Skeletal muscle satellite cell (primary cell): ENCODE measurements at regions not wholly inside any gene's neighbourhood (a gene's known extent, or its start where the extent isn't known, plus 50 kb on each side); places are given as distances from the start of the nearest gene placed in this dataset.
"Not testable (repeated sequence)": the region's sequence is repeated elsewhere in the genome, so short reads cannot be mapped to it uniquely, and the experiment has no call there.

Experiments
- H3K27me3 ChIP-seq: 2 replicates; pipeline ENCODE4 v1.7.0; 2013; ENCODE audit warnings: low read length; ENCODE audit not compliant: control insufficient read depth, insufficient read depth
- H3K36me3 ChIP-seq: 2 replicates; pipeline ENCODE4 v1.7.0; 2013; ENCODE audit warnings: mild to moderate bottlenecking, control low read depth, low read length; ENCODE audit not compliant: insufficient read depth
- H3K4me1 ChIP-seq: 2 replicates; pipeline ENCODE4 v1.7.0; 2013; ENCODE audit warnings: low read length; ENCODE audit not compliant: control insufficient read depth, insufficient read depth
- H3K4me2 ChIP-seq: 2 replicates; pipeline ENCODE4 v1.7.0; 2013; ENCODE audit warnings: mild to moderate bottlenecking, low read length
- H3K4me3 ChIP-seq: 2 replicates; pipeline ENCODE4 v1.7.0; 2013; ENCODE audit warnings: low read length
- H3K9ac ChIP-seq: 2 replicates; pipeline ENCODE4 v1.7.0; 2013; ENCODE audit warnings: mild to moderate bottlenecking, low read depth, low read length, moderate library complexity
- H3K9me3 ChIP-seq: replicated peaks from 2 replicates; pipeline ENCODE4 v1.7.0; 2013; ENCODE audit warnings: mild to moderate bottlenecking, control low read depth, low read length

GRCh38 chrX:151042842-151043241, 59.7 kb downstream of the HMGB3 start:
- no peaks in the 10 kb centered on the region for H3K27me3 ChIP-seq
- no peak overlapping the region for H3K4me2 ChIP-seq
- no peaks in the 10 kb centered on the region for H3K4me1 ChIP-seq
- H3K36me3 ChIP-seq, result no peaks in the 10 kb centered on the region
- H3K4me3 ChIP-seq, result no peak overlapping the region
- H3K9me3 ChIP-seq, result no peaks in the 10 kb centered on the region
- no peak overlapping the region for H3K9ac ChIP-seq

- H3K4me1 ChIP-seq, H3K4me2 ChIP-seq, H3K4me3 ChIP-seq, H3K9me3 ChIP-seq, H3K9ac ChIP-seq, H3K27me3 ChIP-seq, H3K36me3 ChIP-seq: not testable (repeated sequence)
These were observed 83.2 kb downstream of the HMGB3 start for GRCh38 chrX:151066373-151066772.

- Histone ChIP-seq H3K27me3 (no peaks in the 10 kb centered on the region), H3K4me3 (no peak overlapping the region), H3K4me1 (no peaks in the 10 kb centered on the region), H3K36me3 (no peaks in the 10 kb centered on the region), H3K9ac (no peak overlapping the region), H3K4me2 (no peak overlapping the region), H3K9me3 (no peaks in the 10 kb centered on the region)
These were observed 90.6 kb downstream of the HMGB3 start for GRCh38 chrX:151073767-151074166.

- Histone ChIP-seq H3K36me3 (no peaks in the 10 kb centered on the region), H3K4me1 (no peaks in the 10 kb centered on the region), H3K27me3 (peaks cover 4% of the 10 kb centered on the region), H3K9ac (no peak overlapping the region), H3K9me3 (no peaks in the 10 kb centered on the region), H3K4me3 (no peak overlapping the region), H3K4me2 (no peak overlapping the region)
These were observed 95.4 kb upstream of the GPR50 start for GRCh38 chrX:151081016-151081415.

DNA sequence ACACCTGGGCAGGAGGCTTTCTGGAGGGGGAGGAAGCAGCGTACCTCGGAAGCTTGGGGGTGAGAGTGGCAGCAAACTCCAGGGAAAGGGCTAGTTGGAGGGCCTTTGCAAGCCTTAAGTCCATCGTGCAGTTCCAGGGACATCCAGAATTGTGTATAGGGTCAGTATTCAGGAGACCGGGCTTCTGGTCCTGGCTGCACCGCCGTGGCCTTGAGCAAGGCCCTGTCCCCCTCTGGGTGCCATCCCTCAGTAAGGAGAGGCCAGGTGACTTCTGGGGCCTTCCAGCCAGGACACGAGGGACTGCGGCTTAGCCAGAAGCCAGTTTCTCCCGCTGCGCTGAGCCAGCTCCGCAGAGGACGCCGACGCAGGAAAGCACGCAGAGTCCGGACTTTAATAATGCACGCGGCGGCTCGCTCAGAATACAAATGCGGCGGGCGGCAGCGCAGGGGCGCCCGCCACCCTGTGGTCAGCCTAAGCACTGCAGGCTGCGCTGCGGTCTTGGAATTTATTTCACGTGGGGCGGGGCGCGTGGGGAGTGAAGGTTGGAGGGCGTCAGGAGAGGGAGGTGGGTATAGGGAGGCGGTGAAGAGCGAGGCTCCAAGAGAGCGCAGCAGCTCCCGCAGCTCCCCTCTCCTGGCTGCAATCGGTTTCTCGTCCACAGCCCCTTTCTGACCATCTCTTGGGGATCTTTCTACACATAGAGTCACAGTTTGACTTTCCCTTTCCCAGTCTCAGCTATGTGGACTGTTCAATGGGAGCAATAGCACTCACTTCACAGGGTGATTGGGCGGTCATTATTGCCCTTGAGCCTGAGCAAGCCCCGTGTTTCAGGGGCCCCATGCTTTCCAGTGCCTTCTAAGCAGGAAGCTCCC, 94.1 kb upstream of the GPR50 start:
- no peaks in the 10 kb centered on the region for H3K9me3 ChIP-seq
- H3K36me3 ChIP-seq, result no peaks in the 10 kb centered on the region
- H3K27me3 ChIP-seq, result peaks cover 5% of the 10 kb centered on the region
- H3K4me2 ChIP-seq, result peak overlapping the region; percentile 75
- H3K9ac ChIP-seq, result no peak overlapping the region
- no peaks in the 10 kb centered on the region for H3K4me1 ChIP-seq
- H3K4me3 ChIP-seq, result peak overlapping the region; percentile 52

DNA sequence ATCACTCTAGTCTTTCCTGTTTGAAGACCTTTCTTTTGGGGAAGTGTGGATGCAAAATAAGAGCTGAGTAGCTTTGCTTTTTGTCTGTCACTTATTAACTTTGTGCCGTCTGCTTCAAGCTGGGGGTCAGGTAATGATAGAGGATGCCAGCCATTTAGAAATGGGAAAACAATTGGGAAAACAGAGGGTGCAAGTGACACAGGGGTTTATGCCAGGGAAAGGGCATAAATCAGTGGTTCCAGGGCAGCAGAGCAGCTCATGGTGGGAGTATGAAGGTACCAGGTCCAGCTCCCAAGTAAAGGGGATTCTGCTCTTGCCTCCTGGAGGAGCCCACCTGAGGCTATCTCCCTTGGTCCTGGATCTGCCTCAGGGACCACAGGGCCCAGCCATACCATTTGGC, 91.9 kb upstream of the GPR50 start:
- H3K36me3 ChIP-seq, result no peaks in the 10 kb centered on the region
- H3K9me3 ChIP-seq, result no peaks in the 10 kb centered on the region
- H3K27me3 ChIP-seq, result peaks cover 8% of the 10 kb centered on the region
- H3K9ac ChIP-seq, result no peak overlapping the region
- no peak overlapping the region for H3K4me3 ChIP-seq
- no peak overlapping the region for H3K4me2 ChIP-seq
- H3K4me1 ChIP-seq, result no peaks in the 10 kb centered on the region

GRCh38 chrX:151085207-151085606, 91.2 kb upstream of the GPR50 start:
- no peak overlapping the region for H3K4me2 ChIP-seq
- no peaks in the 10 kb centered on the region for H3K4me1 ChIP-seq
- no peak overlapping the region for H3K9ac ChIP-seq
- no peaks in the 10 kb centered on the region for H3K36me3 ChIP-seq
- no peak overlapping the region for H3K4me3 ChIP-seq
- no peaks in the 10 kb centered on the region for H3K9me3 ChIP-seq
- peaks cover 6% of the 10 kb centered on the region for H3K27me3 ChIP-seq

GRCh38 chrX:151088221-151088620, 88.2 kb upstream of the GPR50 start:
- Histone ChIP-seq H3K27me3 (peaks cover 6% of the 10 kb centered on the region), H3K4me3 (no peak overlapping the region), H3K4me1 (no peaks in the 10 kb centered on the region), H3K9ac (no peak overlapping the region), H3K36me3 (no peaks in the 10 kb centered on the region), H3K4me2 (no peak overlapping the region), H3K9me3 (no peaks in the 10 kb centered on the region)

GRCh38 chrX:151099001-151099400, 77.4 kb upstream of the GPR50 start:
- Histone ChIP-seq H3K9ac (no peak overlapping the region), H3K4me1 (no peaks in the 10 kb centered on the region)

DNA sequence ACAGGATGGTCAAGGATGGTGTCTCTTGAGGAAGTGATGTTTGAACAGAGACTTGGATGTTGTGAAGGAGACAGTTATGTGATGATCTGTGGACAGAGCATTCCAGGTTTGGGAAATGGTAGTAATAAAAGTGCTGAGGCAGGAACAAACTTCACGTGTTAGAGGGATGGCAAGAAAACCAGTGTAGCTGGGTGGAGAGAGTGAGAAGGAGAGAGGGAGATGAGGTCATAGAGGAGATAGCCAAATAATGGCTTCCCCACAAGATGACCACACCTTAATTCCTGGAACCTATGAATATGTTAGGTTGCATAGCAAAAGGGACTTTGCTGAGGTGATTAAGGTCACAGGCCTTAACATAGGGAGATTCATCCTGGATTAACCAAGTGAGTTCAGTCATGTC, 75.6 kb upstream of the GPR50 start:
- no peak overlapping the region for H3K9ac ChIP-seq
- no peak overlapping the region for H3K4me2 ChIP-seq
- H3K9me3 ChIP-seq, result no peaks in the 10 kb centered on the region
- H3K27me3 ChIP-seq, result no peaks in the 10 kb centered on the region
- no peaks in the 10 kb centered on the region for H3K36me3 ChIP-seq
- no peaks in the 10 kb centered on the region for H3K4me1 ChIP-seq
- no peak overlapping the region for H3K4me3 ChIP-seq

More at GRCh38 chrX:151099001-151099400, 77.4 kb upstream of the GPR50 start:
- H3K4me2 ChIP-seq, result no peak overlapping the region
- H3K4me3 ChIP-seq, result no peak overlapping the region
- no peaks in the 10 kb centered on the region for H3K36me3 ChIP-seq
- H3K9me3 ChIP-seq, result no peaks in the 10 kb centered on the region
- H3K27me3 ChIP-seq, result no peaks in the 10 kb centered on the region

DNA sequence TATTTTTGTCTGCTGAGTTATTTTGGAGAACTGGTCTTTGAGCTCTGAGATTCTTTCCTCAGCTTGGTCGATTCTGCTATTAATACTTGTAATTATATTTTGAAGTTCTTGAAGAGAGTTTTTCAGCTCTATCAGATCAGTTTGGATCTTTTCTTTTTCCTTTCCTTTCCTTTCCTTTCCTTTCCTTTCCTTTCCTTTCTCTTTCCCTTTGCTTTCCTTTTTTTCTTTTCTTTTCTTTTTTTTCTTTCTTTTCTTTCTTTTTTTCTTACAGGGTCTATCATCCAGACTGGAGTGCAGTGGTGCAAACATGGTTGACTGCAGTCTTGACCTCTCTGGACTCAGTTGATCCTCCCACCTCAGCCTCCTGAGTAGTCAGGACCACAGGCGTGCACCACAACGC, 63.2 kb upstream of the GPR50 start:
- not testable (repeated sequence) for H3K4me2 ChIP-seq, H3K27me3 ChIP-seq, H3K4me3 ChIP-seq, H3K36me3 ChIP-seq, H3K4me1 ChIP-seq, H3K9ac ChIP-seq, H3K9me3 ChIP-seq
